Loucy (cell line): ENCODE measurements at regions not wholly inside any gene's neighbourhood (a gene's known extent, or its start where the extent isn't known, plus 50 kb on each side); places are given as distances from the start of the nearest gene placed in this dataset.

Experiments used
- H2AFZ ChIP-seq: fragments of 200-600 bp; sonication (generic); 2 replicates; pipeline ENCODE4 v1.6.0; 2016; ENCODE audit warnings: antibody characterized with exemption, mild to moderate bottlenecking, low read length, moderate library complexity
- H3F3A ChIP-seq: fragments of 200-600 bp; 2 replicates; pipeline ENCODE4 v1.6.0; 2016; ENCODE audit warnings: antibody characterized with exemption, low read depth, mild to moderate bottlenecking
- H3K27me3 ChIP-seq: fragments of 200-600 bp; sonication (generic); 2 replicates; pipeline ENCODE4 v1.6.1; 2014; ENCODE audit warnings: low read length, mild to moderate bottlenecking; ENCODE audit not compliant: insufficient read depth, poor library complexity, severe bottlenecking
- H3K36me3 ChIP-seq: fragments of 200-600 bp; sonication (generic); 2 replicates; pipeline ENCODE4 v1.6.1; 2016; ENCODE audit warnings: low read length; ENCODE audit not compliant: insufficient read depth
- H3K4me1 ChIP-seq: fragments of 200-600 bp; sonication (generic); 2 replicates; pipeline ENCODE4 v1.5.1; 2014; ENCODE audit warnings: low read length, mild to moderate bottlenecking; ENCODE audit not compliant: insufficient read depth, poor library complexity, severe bottlenecking
- H3K4me2 ChIP-seq: fragments of 200-600 bp; sonication (generic); 2 replicates; pipeline ENCODE4 v1.6.0; 2014; ENCODE audit warnings: antibody characterized with exemption, low read length, low read depth, mild to moderate bottlenecking; ENCODE audit not compliant: poor library complexity, severe bottlenecking
- H3K4me3 ChIP-seq: fragments of 200-600 bp; sonication (generic); 2 replicates; pipeline ENCODE4 v1.5.1; 2014; ENCODE audit warnings: low read length, mild to moderate bottlenecking, mixed read lengths; ENCODE audit not compliant: poor library complexity, severe bottlenecking
- H3K79me2 ChIP-seq: fragments of 200-600 bp; sonication (generic); 2 replicates; pipeline ENCODE4 v1.6.1; 2014; ENCODE audit warnings: low read length; ENCODE audit not compliant: insufficient read depth
- H3K9ac ChIP-seq: fragments of 200-600 bp; sonication (generic); 2 replicates; pipeline ENCODE4 v1.6.0; 2014; ENCODE audit warnings: mild to moderate bottlenecking, low read depth, low read length, moderate library complexity; ENCODE audit not compliant: poor library complexity, severe bottlenecking
- H3K9me2 ChIP-seq: fragments of 200-600 bp; sonication (generic); replicated peaks from 2 replicates; pipeline ENCODE4 v1.6.1; 2016; ENCODE audit warnings: low read depth, low read length, mixed read lengths
- H3K9me3 ChIP-seq: fragments of 200-600 bp; sonication (generic); 2 replicates; pipeline ENCODE4 v1.6.1; 2014; ENCODE audit warnings: mild to moderate bottlenecking, antibody characterized with exemption, low read length, low read depth; ENCODE audit not compliant: insufficient read depth
- H4K20me1 ChIP-seq: fragments of 200-600 bp; sonication (generic); 2 replicates; pipeline ENCODE4 v1.6.0; 2014; ENCODE audit warnings: antibody characterized with exemption, low read length, mild to moderate bottlenecking; ENCODE audit not compliant: insufficient read depth, poor library complexity, severe bottlenecking
- CTCF ChIP-seq: fragments of 200-600 bp; sonication (generic); conservative IDR thresholded peaks from 2 replicates; pipeline ENCODE4 v1.5.1; 2014; ENCODE audit warnings: mild to moderate bottlenecking, antibody characterized with exemption, low read length
- EZH2phosphoT487 ChIP-seq: fragments of 200-600 bp; IDR thresholded peaks from 2 replicates; pipeline ENCODE4 v1.6.1; 2018; ENCODE audit warnings: antibody characterized with exemption, mild to moderate bottlenecking, moderate library complexity, borderline replicate concordance

GRCh38 chr21:38567335-38567969, 69.2 kb upstream of the ERG start:
- no peak for TF ChIP-seq EZH2phosphoT487
- no peak for TF ChIP-seq CTCF
- Histone ChIP-seq H3K4me2 (no peak overlapping the region), H3K9ac (no peak overlapping the region)

GRCh38 chr21:38567970-38568360, 69.7 kb upstream of the ERG start:
- no peak overlapping the region for H3K4me2 ChIP-seq
- H3K9me3 ChIP-seq = no peaks in the 10 kb centered on the region
- no peaks in the 10 kb centered on the region for H3F3A ChIP-seq
- peaks cover 11% of the 10 kb centered on the region for H3K4me1 ChIP-seq
- no peak overlapping the region for H3K9ac ChIP-seq
- H3K36me3 ChIP-seq = no peaks in the 10 kb centered on the region
- no peaks in the 10 kb centered on the region for H4K20me1 ChIP-seq
- no peak overlapping the region for H2AFZ ChIP-seq
- no peak for TF ChIP-seq CTCF
- no peak for TF ChIP-seq EZH2phosphoT487
- no peaks in the 10 kb centered on the region for H3K79me2 ChIP-seq
- no peak overlapping the region for H3K4me3 ChIP-seq
- no peaks in the 10 kb centered on the region for H3K9me2 ChIP-seq
- no peaks in the 10 kb centered on the region for H3K27me3 ChIP-seq

More at GRCh38 chr21:38567335-38567969, 69.2 kb upstream of the ERG start:
- H3K9me3 ChIP-seq = no peaks in the 10 kb centered on the region
- peak overlapping the region; percentile 33; the same call in 1 of the 2 replicates for H2AFZ ChIP-seq
- no peaks in the 10 kb centered on the region for H4K20me1 ChIP-seq
- no peaks in the 10 kb centered on the region for H3F3A ChIP-seq
- no peaks in the 10 kb centered on the region for H3K79me2 ChIP-seq
- H3K27me3 ChIP-seq = no peaks in the 10 kb centered on the region
- no peaks in the 10 kb centered on the region for H3K9me2 ChIP-seq
- peaks cover 11% of the 10 kb centered on the region for H3K4me1 ChIP-seq
- H3K36me3 ChIP-seq = no peaks in the 10 kb centered on the region
- H3K4me3 ChIP-seq = no peak overlapping the region

- Histone ChIP-seq H3K9ac (no peak overlapping the region), H3K4me1 (peaks cover 11% of the 10 kb centered on the region), H2AFZ (no peak overlapping the region), H3K36me3 (no peaks in the 10 kb centered on the region), H3K27me3 (no peaks in the 10 kb centered on the region), H3K9me3 (no peaks in the 10 kb centered on the region), H3K9me2 (no peaks in the 10 kb centered on the region), H3K4me2 (peak overlapping the region; percentile 57), H4K20me1 (no peaks in the 10 kb centered on the region), H3K4me3 (no peak overlapping the region), H3K79me2 (no peaks in the 10 kb centered on the region), H3F3A (no peaks in the 10 kb centered on the region)
- no peak for TF ChIP-seq CTCF
- TF ChIP-seq EZH2phosphoT487 = no peak
These were observed 71.5 kb upstream of the ERG start for GRCh38 chr21:38569733-38570132.
